K562 (cell line): ENCODE measurements at regions not wholly inside any gene's neighbourhood (a gene's known extent, or its start where the extent isn't known, plus 50 kb on each side); places are given as distances from the start of the nearest gene placed in this dataset.

Experiments used
- ATAC-seq: fragments of 200-7000 bp; cut with Tn5 transposase; 3 replicates; pipeline ENCODE4 v1.9.1; 2020; ENCODE audit warnings: moderate library complexity
- BruUV-seq: library from RNA; stranded (reverse); fragments of 400-500 nt; replicated peaks from 2 replicates; lab custom pipeline; 2021; lab: Mats Ljungman, UMichigan
- CTCF ChIA-PET: fragments of 300-600 bp; formaldehyde crosslinking; extraction: SDS; loops from one replicate; lab custom pipeline; 2021; ENCODE audit warnings: low intra/inter-chr PET ratio; lab: Yijun Ruan, JAX
- POLR2A ChIA-PET: fragments of 300-600, 350-650 bp; sonication (Branson Sonifier 250); formaldehyde crosslinking; extraction: SDS; loops from one replicate; lab custom pipeline; 2021; ENCODE audit warnings: antibody characterized with exemption, inconsistent platforms; lab: Yijun Ruan, JAX
- DNase-seq, 4 experiments: peaks; one replicate each; pipeline versions ENCODE4 v3.0.0 to v3.0.0-alpha.2; 2011 to 2018; ENCODE audit warnings: low spot score in 3 of 4, mixed read lengths in 3 of 4; ENCODE audit errors: extremely low read depth in 1 of 4
- FAIRE-seq: peaks from 2 replicates; lab custom pipeline; 2011; peaks lifted over from hg19 to GRCh38; lab: Jason Lieb, UNC
- H2AFZ ChIP-seq: 2 replicates; pipeline ENCODE4 v1.6.0; 2011; ENCODE audit warnings: low read depth, low read length, control low read depth, inconsistent platforms
- H3K27ac ChIP-seq: fragments of 200-600 bp; 3 replicates; pipeline ENCODE4 v1.8.0; 2011; ENCODE audit warnings: low read depth, mild to moderate bottlenecking, control low read depth, inconsistent platforms, low read length, moderate library complexity, mixed read lengths; ENCODE audit errors: extremely low read depth
- H3K27me3 ChIP-seq, 2 experiments: fragments of 300-600 bp in 1 of 2; 2 replicates in 1 of 2; 3 replicates in 1 of 2; pipeline versions ENCODE4 v1.6.0 to v1.8.0; 2011; ENCODE audit warnings: inconsistent platforms in 2 of 2, low read length in 2 of 2, mild to moderate bottlenecking in 1 of 2, mixed read lengths in 1 of 2, moderate library complexity in 1 of 2; ENCODE audit not compliant: control insufficient read depth in 2 of 2, insufficient read depth in 2 of 2
- H3K36me3 ChIP-seq: fragments of 300-600 bp; 3 replicates; pipeline ENCODE4 v1.8.0; 2011; ENCODE audit warnings: mild to moderate bottlenecking, low read length, inconsistent platforms; ENCODE audit not compliant: control insufficient read depth, insufficient read depth
- H3K4me1 ChIP-seq, 2 experiments: fragments of 200-600 bp in 1 of 2; replicated peaks in 1 of 2; 2 replicates in 1 of 2; 3 replicates in 1 of 2; pipeline versions ENCODE4 v1.5.1 to v1.8.0; 2011; ENCODE audit warnings: inconsistent platforms in 2 of 2, low read length in 2 of 2, mild to moderate bottlenecking in 1 of 2, mixed read lengths in 1 of 2, moderate library complexity in 1 of 2; ENCODE audit not compliant: control insufficient read depth in 2 of 2, insufficient read depth in 2 of 2
- H3K4me2 ChIP-seq: 2 replicates; pipeline ENCODE4 v1.6.1; 2011; ENCODE audit warnings: low read length, control low read depth, inconsistent platforms, mixed read lengths; ENCODE audit not compliant: insufficient read depth
- H3K4me3 ChIP-seq: fragments of 200-600 bp; sonication (generic), shearing (Covaris generic); 2 replicates; pipeline ENCODE4 v1.5.1; 2016; ENCODE audit warnings: control low read depth, inconsistent platforms
- H3K79me2 ChIP-seq: fragments of 200-600 bp; 3 replicates; pipeline ENCODE4 v1.8.0; 2011; ENCODE audit warnings: low read length, inconsistent platforms; ENCODE audit not compliant: control insufficient read depth, insufficient read depth
- H3K9ac ChIP-seq, 2 experiments: 2 replicates each; pipeline versions ENCODE4 v1.6.0 to v1.6.1; 2011; ENCODE audit warnings: low read depth in 2 of 2, low read length in 2 of 2, control low read depth in 1 of 2, inconsistent platforms in 1 of 2, mild to moderate bottlenecking in 1 of 2, mixed read lengths in 1 of 2; ENCODE audit not compliant: insufficient read depth in 1 of 2
- H3K9me1 ChIP-seq: one replicate; pipeline ENCODE4 v1.6.0; 2011; ENCODE audit warnings: inconsistent platforms, mild to moderate bottlenecking, low read length, moderate library complexity; ENCODE audit not compliant: control insufficient read depth, insufficient read depth
- H3K9me3 ChIP-seq: replicated peaks from 2 replicates; pipeline ENCODE4 v1.5.1; 2011; ENCODE audit warnings: low read depth, low read length, inconsistent platforms; ENCODE audit not compliant: control insufficient read depth, insufficient read depth
- H4K20me1 ChIP-seq: replicated peaks from 2 replicates; pipeline ENCODE4 v1.6.1; 2011; ENCODE audit warnings: low read length, inconsistent platforms, mixed read lengths; ENCODE audit not compliant: control insufficient read depth, insufficient read depth
- ETV5 ChIP-seq: sonication (generic); formaldehyde crosslinking; IDR thresholded peaks from 2 replicates; pipeline ENCODE4 v1.4.0; 2020; ENCODE audit warnings: low read depth, mild to moderate bottlenecking, missing genetic modification reagents
- GABPA ChIP-seq: fragments of 200-800 bp; sonication (Bioruptor generic); conservative IDR thresholded peaks from 2 replicates; pipeline ENCODE4 v1.6.1; 2016; ENCODE audit warnings: low read depth, missing genetic modification characterization, missing compliant biosample characterization
- L3MBTL2 ChIP-seq: fragments of 450-650 bp; IDR thresholded peaks from 2 replicates; pipeline ENCODE4 v1.6.1; 2016; ENCODE audit warnings: mild to moderate bottlenecking, moderate library complexity
- SMAD1 ChIP-seq: fragments of 150-350 bp; IDR thresholded peaks from 2 replicates; pipeline ENCODE4 v1.6.1; 2014; ENCODE audit warnings: low read length, low read depth; ENCODE audit not compliant: partially characterized antibody
- ZNF232 ChIP-seq: sonication (generic); formaldehyde crosslinking; IDR thresholded peaks from 2 replicates; pipeline ENCODE4 v1.8.0; 2022; ENCODE audit warnings: mild to moderate bottlenecking, missing genetic modification reagents
- WGBS: fragments of 100-300 bp; shearing (Covaris generic); methylation state at CpG from one replicate; pipeline ENCODE4 v1.1.6; 2016; ENCODE audit warnings: low coverage, mixed read lengths; ENCODE audit not compliant: insufficient coverage; ENCODE audit errors: missing lambda C conversion rate; 5-methylcytosine and 5-hydroxymethylcytosine counted together
- in situ Hi-C: fragments of 300-500 bp; cut with MboI; formaldehyde crosslinking; loops from 4 replicates; pipeline ENCODE4 v1.15.0; 2018; ENCODE audit warnings: inconsistent platforms, mixed read lengths
- intact Hi-C: fragments of 100-400 bp; cut with micrococcal nuclease; formaldehyde crosslinking; loops from 2 replicates; pipeline ENCODE4 v1.14.2; 2022
- TF ChIP-seq, protein P1 (sequence below): fragments of 450-650 bp; formaldehyde crosslinking; IDR thresholded peaks from 2 replicates; pipeline ENCODE4 v1.4.0; 2020; ENCODE audit warnings: mild to moderate bottlenecking, mixed read lengths
- TF ChIP-seq, protein P2 (sequence below): fragments of 250-450 bp; sonication (Bioruptor Pico); IDR thresholded peaks from 2 replicates; pipeline ENCODE4 v1.4.0; 2020

DNA sequence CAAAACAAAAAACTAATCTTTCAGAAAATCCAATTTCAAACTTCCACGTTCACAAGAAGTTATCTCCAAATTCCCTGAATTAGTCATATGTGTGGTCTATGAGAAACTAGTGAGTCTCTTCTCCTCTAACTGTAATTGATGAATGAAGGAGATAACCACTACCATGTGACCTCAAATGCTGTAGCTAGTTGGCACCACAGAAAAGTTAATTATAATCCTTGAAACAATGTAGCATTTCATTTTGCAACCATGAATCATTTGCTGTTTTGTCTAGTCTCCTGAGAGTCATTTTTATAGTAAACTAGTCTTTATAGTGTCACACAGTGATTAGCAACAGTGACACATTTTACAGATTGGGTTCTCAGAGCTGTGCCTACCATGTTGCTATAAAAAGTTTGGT lies 287.5 kb downstream of the LRRIQ3 start:
- H3K4me1 ChIP-seq, result no peaks in the 10 kb centered on the region
- POLR2A ChIA-PET, result no interaction called here
- H3K9me1 ChIP-seq, result no peaks in the 10 kb centered on the region
- CTCF ChIA-PET, result no interaction called here
- TF ChIP-seq, protein P1, sequence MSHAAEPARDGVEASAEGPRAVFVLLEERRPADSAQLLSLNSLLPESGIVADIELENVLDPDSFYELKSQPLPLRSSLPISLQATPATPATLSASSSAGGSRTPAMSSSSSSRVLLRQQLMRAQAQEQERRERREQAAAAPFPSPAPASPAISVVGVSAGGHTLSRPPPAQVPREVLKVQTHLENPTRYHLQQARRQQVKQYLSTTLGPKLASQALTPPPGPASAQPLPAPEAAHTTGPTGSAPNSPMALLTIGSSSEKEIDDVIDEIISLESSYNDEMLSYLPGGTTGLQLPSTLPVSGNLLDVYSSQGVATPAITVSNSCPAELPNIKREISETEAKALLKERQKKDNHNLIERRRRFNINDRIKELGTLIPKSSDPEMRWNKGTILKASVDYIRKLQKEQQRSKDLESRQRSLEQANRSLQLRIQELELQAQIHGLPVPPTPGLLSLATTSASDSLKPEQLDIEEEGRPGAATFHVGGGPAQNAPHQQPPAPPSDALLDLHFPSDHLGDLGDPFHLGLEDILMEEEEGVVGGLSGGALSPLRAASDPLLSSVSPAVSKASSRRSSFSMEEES (CRISPR knock-in tag), result no peak
- TF ChIP-seq GABPA (no peak), L3MBTL2 (no peak), ETV5 (CRISPR knock-in tag) (no peak), SMAD1 (no peak), ZNF232 (CRISPR knock-in tag) (no peak)
- TF ChIP-seq, protein P2, sequence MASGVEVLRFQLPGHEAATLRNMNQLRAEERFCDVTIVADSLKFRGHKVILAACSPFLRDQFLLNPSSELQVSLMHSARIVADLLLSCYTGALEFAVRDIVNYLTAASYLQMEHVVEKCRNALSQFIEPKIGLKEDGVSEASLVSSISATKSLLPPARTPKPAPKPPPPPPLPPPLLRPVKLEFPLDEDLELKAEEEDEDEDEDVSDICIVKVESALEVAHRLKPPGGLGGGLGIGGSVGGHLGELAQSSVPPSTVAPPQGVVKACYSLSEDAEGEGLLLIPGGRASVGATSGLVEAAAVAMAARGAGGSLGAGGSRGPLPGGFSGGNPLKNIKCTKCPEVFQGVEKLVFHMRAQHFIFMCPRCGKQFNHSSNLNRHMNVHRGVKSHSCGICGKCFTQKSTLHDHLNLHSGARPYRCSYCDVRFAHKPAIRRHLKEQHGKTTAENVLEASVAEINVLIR, result no peak
- ATAC-seq (no peak), DNase-seq (no peak), FAIRE-seq (no peak)
- H3K9me3 ChIP-seq, result no peaks in the 10 kb centered on the region; the same call in 1 of the 2 replicates
- H3K79me2 ChIP-seq, result no peaks in the 10 kb centered on the region
- no peaks in the 10 kb centered on the region for H3K27me3 ChIP-seq
- H3K4me3 ChIP-seq, result no peak overlapping the region
- intact Hi-C loops, result no loop called here
- 0% methylated on average over 1 of the region's 1 CpG for WGBS
- no TSS peak for BruUV-seq
- H3K36me3 ChIP-seq, result no peaks in the 10 kb centered on the region
- in situ Hi-C loops, result no loop called here
- no peak overlapping the region for H2AFZ ChIP-seq
- no peaks in the 10 kb centered on the region for H4K20me1 ChIP-seq
- H3K9ac ChIP-seq, result no peak overlapping the region
- no peak overlapping the region for H3K4me2 ChIP-seq
- H3K27ac ChIP-seq, result no peak overlapping the region
